ENCODE measurements at regions not wholly inside any gene's neighbourhood (a gene's known extent, or its start where the extent isn't known, plus 50 kb on each side); places are given as distances from the start of the nearest gene placed in this dataset.

DNA sequence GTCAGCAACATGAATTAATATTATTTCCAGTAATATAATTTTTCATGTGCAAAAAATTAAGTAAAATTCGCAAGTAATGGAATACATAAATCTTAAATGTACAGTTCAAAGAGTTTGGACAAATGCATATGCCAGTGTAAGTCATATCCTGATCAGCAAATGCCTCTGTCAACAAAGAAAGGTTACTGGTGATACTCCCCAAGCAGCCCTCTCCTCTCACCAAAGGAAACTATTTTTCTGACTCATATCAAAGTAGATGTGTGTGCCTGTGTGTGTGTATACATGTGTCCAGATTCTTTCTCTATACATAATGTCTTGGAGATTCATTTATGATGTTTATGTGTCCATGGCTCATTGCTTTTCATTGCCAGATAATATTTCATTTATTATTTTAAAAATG is 1035.0 kb downstream of the SLC16A7 start (continued):
- TF ChIP-seq MZF1 (tag by site-specific recombination; IDR thresholded peaks at IDR 0.05; ENCODE audit: borderline replicate concordance): no peak
- no peak for TF ChIP-seq ZNF274 (IDR thresholded peaks at IDR 0.05; ENCODE audit: low read length)
- TF ChIP-seq ZNF274 (tag by site-specific recombination; IDR thresholded peaks at IDR 0.05; ENCODE audit: borderline replicate concordance): no peak
- TF ChIP-seq ZNF747 (tag by site-specific recombination; IDR thresholded peaks at IDR 0.05): no peak
- no peak for TF ChIP-seq ZNF311 (tag by site-specific recombination; IDR thresholded peaks at IDR 0.05; ENCODE audit: borderline replicate concordance)
- TF ChIP-seq, protein P1, sequence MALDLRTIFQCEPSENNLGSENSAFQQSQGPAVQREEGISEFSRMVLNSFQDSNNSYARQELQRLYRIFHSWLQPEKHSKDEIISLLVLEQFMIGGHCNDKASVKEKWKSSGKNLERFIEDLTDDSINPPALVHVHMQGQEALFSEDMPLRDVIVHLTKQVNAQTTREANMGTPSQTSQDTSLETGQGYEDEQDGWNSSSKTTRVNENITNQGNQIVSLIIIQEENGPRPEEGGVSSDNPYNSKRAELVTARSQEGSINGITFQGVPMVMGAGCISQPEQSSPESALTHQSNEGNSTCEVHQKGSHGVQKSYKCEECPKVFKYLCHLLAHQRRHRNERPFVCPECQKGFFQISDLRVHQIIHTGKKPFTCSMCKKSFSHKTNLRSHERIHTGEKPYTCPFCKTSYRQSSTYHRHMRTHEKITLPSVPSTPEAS (tag by site-specific recombination; IDR thresholded peaks at IDR 0.05): no peak
- no peak for TF ChIP-seq YY1 (tag by site-specific recombination; IDR thresholded peaks at IDR 0.05)

DNA sequence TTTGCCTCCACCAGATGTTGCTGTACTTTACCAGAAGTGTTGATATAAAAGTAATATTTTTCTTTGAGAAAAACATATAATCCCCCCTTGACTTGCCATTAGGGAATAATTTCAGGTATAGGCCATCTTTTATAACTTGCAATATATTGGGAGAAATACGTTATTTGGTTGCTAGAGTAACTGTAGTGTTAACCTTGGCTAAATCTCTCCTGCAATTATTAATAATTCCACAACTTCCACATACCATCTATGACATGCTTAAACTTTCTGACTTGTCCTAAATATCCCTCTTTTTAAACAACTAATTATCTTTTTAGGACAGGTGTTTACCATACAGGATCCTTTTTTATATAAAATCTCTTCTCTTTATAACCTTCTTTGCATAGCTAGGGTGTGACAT is 1048.2 kb downstream of the SLC16A7 start:
- Histone ChIP-seq H3K4me1 (ENCODE audit: control insufficient read depth, insufficient read depth, low read length) (no peaks in the 10 kb centered on the region), H3K27ac (ENCODE audit: extremely low read depth, low read depth, low read length) (no peak overlapping the region), H3K36me3 (ENCODE audit: control insufficient read depth in 2 of 2, insufficient read depth in 1 of 2, low read length in 2 of 2) (no peaks in the 10 kb centered on the region), H3K9me3 (ENCODE audit: control insufficient read depth, insufficient read depth, low read depth, low read length) (no peaks in the 10 kb centered on the region), H3K4me3 (ENCODE audit: low read depth, low read length) (no peak overlapping the region)
- peak; percentile 79 for TF ChIP-seq SETDB1 (IDR thresholded peaks at IDR 0.05; ENCODE audit: insufficient read length, low read length)
- TF ChIP-seq TRIM28 (IDR thresholded peaks at IDR 0.05; ENCODE audit: borderline replicate concordance, low read length): peak; percentile 52; the same call in 1 of the 2 replicates
- no peak for TF ChIP-seq GLI4 (tag by site-specific recombination; IDR thresholded peaks at IDR 0.05)
- TF ChIP-seq ZNF10 (tag by site-specific recombination; IDR thresholded peaks at IDR 0.05): no peak
- ChIA-PET CTCF (no interaction called here), POLR2A (no interaction called here)

DNA sequence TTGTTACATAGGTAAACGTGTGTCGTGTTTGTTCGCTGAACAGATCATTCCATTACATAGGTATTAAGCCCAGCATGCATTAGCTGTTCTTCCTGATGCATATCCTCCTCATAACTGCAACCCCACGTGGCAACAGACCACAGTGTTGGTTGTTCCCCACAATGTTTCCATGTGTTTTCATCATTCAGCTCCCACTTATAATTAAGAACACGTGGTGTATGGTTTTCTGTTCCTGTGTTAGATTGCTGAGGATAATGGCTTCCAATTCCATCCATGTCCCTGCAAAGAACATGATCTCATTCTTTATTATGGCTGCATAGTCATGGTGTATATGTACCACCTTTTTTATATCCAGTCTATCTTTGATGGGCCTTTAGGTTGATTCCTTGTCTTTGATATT is 1071.1 kb downstream of the SLC16A7 start:
- no peak overlapping the region for H3K27ac ChIP-seq (ENCODE audit: extremely low read depth, low read depth, low read length)
- ChIA-PET POLR2A (no interaction called here), CTCF (no interaction called here)
- no peaks in the 10 kb centered on the region for H3K4me1 ChIP-seq (ENCODE audit: control insufficient read depth, insufficient read depth, low read length)
- H3K4me3 ChIP-seq (ENCODE audit: low read depth, low read length): no peak overlapping the region
- TF ChIP-seq ZNF266 (tag by site-specific recombination; IDR thresholded peaks at IDR 0.05; ENCODE audit: low read depth) (no peak), ZNF629 (tag by site-specific recombination; IDR thresholded peaks at IDR 0.05) (no peak)
- H3K36me3 ChIP-seq (ENCODE audit: control insufficient read depth in 2 of 2, insufficient read depth in 1 of 2, low read length in 2 of 2): no peaks in the 10 kb centered on the region
- no peaks in the 10 kb centered on the region for H3K9me3 ChIP-seq (ENCODE audit: control insufficient read depth, insufficient read depth, low read depth, low read length)

DNA sequence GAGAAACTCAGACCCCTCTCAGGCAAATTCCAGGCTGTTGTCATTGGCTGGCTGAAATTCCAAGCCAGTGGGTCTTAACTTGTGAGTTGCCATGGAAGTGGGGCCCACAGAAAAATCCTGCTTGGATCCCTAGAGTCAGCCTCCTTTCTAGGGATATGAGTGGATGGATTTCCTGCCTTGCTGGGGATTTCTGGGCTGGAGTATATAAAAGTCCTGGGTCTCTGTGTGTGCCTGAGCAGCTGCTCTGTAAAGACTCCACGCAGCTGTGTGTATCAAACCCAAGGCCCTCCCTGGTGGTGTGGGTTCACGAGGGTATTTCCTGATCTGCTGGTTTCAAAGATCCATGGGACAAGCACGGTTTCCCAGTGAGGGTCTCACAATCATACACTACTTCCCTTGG is 1077.1 kb downstream of the SLC16A7 start:
- H3K9me3 ChIP-seq (ENCODE audit: control insufficient read depth, insufficient read depth, low read depth, low read length): no peaks in the 10 kb centered on the region
- H3K36me3 ChIP-seq (ENCODE audit: control insufficient read depth in 2 of 2, insufficient read depth in 1 of 2, low read length in 2 of 2): no peaks in the 10 kb centered on the region
- H3K4me3 ChIP-seq (ENCODE audit: low read depth, low read length): no peak overlapping the region
- POLR2A ChIA-PET: interaction anchor here (0.5 to 0.6 kb wide), 2 partner anchors 20 to 271 kb away, joined by 3 to 4 read pairs; no protein-coding TSS in a partner anchor
- no peak overlapping the region for H3K27ac ChIP-seq (ENCODE audit: extremely low read depth, low read depth, low read length)
- CTCF ChIA-PET: no interaction called here
- no peaks in the 10 kb centered on the region for H3K4me1 ChIP-seq (ENCODE audit: control insufficient read depth, insufficient read depth, low read length)
- no peak for TF ChIP-seq ZNF175 (tag by site-specific recombination; IDR thresholded peaks at IDR 0.05)
- TF ChIP-seq, protein P2, sequence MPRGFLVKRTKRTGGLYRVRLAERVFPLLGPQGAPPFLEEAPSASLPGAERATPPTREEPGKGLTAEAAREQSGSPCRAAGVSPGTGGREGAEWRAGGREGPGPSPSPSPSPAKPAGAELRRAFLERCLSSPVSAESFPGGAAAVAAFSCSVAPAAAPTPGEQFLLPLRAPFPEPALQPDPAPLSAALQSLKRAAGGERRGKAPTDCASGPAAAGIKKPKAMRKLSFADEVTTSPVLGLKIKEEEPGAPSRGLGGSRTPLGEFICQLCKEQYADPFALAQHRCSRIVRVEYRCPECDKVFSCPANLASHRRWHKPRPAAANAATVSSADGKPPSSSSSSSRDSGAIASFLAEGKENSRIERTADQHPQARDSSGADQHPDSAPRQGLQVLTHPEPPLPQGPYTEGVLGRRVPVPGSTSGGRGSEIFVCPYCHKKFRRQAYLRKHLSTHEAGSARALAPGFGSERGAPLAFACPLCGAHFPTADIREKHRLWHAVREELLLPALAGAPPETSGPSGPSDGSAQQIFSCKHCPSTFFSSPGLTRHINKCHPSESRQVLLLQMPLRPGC (tag by site-specific recombination; IDR thresholded peaks at IDR 0.05): no peak
- TF ChIP-seq IKZF3 (tag by site-specific recombination; IDR thresholded peaks at IDR 0.05): no peak
- TF ChIP-seq ZNF248 (tag by site-specific recombination; IDR thresholded peaks at IDR 0.05): no peak
- no peak for TF ChIP-seq ZNF211 (tag by site-specific recombination; IDR thresholded peaks at IDR 0.05; ENCODE audit: low read depth)

Data from HEK293 (cell line).